ENCODE measurements at regions not wholly inside any gene's neighbourhood (a gene's known extent, or its start where the extent isn't known, plus 50 kb on each side); places are given as distances from the start of the nearest gene placed in this dataset.
"Not testable (repeated sequence)": the region's sequence is repeated elsewhere in the genome, so short reads cannot be mapped to it uniquely, and the experiment has no call there.

DNA sequence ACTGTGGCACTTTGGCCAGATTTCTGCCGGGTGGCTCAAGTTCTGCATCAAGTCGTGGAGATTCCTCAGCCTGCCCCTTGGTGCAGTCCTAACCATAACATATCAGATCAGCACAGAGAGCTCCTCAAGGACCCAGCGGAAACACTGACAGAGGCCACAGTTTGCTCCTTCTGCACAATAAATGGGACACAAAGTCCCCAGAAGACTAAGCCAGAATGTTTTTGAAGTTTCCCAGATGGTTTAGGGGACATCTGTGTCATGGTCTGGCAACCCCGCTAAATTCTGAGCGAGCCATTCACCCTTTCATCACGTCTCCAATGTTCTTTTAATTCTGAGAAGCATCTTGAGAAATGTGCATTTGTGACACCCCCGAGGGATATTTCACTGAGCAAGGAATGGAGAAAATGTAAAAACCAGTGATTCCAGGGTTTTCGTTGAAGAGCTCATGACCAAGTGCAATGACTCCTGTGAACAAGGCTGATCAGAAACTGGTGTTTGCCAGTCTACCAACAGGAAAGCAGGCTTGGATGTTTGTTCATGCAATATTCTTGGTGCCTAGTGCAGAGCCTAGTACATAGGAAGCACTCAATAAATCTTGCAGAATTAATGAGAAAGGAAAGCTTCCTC, 64.8 kb upstream of the LMCD1 start:
- TF ChIP-seq CTCF (IDR thresholded peaks at IDR 0.05; ENCODE audit: insufficient read depth, low read length, poor library complexity, severe bottlenecking): no peak
- no peak for DNase-seq (ENCODE audit: extremely low read depth, insufficient read length)

DNA sequence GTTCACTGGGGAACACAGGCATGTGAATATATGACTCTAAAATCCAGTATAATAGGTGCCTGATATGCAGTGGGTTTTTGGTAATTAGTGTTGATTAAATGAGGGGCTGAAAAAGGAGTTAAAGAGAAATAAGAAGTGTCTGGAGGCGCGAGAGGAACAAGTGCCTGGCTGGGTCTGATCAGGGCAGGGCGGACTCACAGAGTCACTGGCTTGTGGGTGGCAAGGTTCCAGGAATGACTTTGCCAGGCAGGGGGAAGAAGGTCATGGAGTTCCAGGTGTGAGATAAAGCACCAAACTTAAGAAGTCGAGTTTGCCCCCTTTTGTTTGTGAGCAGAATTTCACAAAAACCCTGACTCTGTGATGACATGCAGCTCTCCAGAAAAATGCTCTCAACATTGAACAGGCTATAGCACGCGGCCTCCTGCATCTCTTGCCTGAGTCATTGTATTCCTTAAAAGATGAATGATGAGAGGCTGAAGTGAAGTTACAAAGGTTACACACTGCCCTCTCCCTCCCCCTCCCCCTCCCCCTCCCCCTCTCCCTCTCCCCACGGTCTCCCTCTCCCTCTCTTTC, 63.0 kb upstream of the LMCD1 start:
- no peak for DNase-seq (ENCODE audit: extremely low read depth, insufficient read length)
- no peak for TF ChIP-seq CTCF (IDR thresholded peaks at IDR 0.05; ENCODE audit: insufficient read depth, low read length, poor library complexity, severe bottlenecking)
- no peaks in the 10 kb centered on the region for H3K36me3 ChIP-seq (ENCODE audit: control insufficient read depth, insufficient read depth, low read length)

More for the DNA sequence above, 64.8 kb upstream of the LMCD1 start:
- H3K4me3 ChIP-seq (replicated peaks; ENCODE audit: low read depth, low read length): no peak overlapping the region
- no peaks in the 10 kb centered on the region for H3K27me3 ChIP-seq (replicated peaks; ENCODE audit: control insufficient read depth, insufficient read depth, low read length)
- H3K36me3 ChIP-seq (ENCODE audit: control insufficient read depth, insufficient read depth, low read length): no peaks in the 10 kb centered on the region

GRCh38 chr3:8440142-8440541, 61.5 kb upstream of the LMCD1 start:
- H3K27me3 ChIP-seq (replicated peaks; ENCODE audit: control insufficient read depth, insufficient read depth, low read length); DNase-seq (ENCODE audit: extremely low read depth, insufficient read length); H3K4me3 ChIP-seq (replicated peaks; ENCODE audit: low read depth, low read length); H3K36me3 ChIP-seq (ENCODE audit: control insufficient read depth, insufficient read depth, low read length): not testable (repeated sequence)

More for the DNA sequence above, 63.0 kb upstream of the LMCD1 start:
- Histone ChIP-seq H3K4me3 (replicated peaks; ENCODE audit: low read depth, low read length) (no peak overlapping the region), H3K27me3 (replicated peaks; ENCODE audit: control insufficient read depth, insufficient read depth, low read length) (0 out of 2 replicates have a peak, but pooled peaks cover 2% of the 10 kb centered on the region)

- TF ChIP-seq CTCF (IDR thresholded peaks at IDR 0.05; ENCODE audit: insufficient read depth, low read length, poor library complexity, severe bottlenecking): peak; percentile 62
- no peak overlapping the region for H3K4me3 ChIP-seq (replicated peaks; ENCODE audit: low read depth, low read length)
- 0 out of 2 replicates have a peak, but pooled peaks cover 2% of the 10 kb centered on the region for H3K27me3 ChIP-seq (replicated peaks; ENCODE audit: control insufficient read depth, insufficient read depth, low read length)
- H3K36me3 ChIP-seq (ENCODE audit: control insufficient read depth, insufficient read depth, low read length): no peaks in the 10 kb centered on the region
- no peak for DNase-seq (ENCODE audit: extremely low read depth, insufficient read length)
Observed at GRCh38 chr3:8441969-8442559, 59.6 kb upstream of the LMCD1 start.

GRCh38 chr3:8442993-8443650, 58.5 kb upstream of the LMCD1 start:
- no peak for DNase-seq (ENCODE audit: extremely low read depth, insufficient read length)
- no peak for TF ChIP-seq CTCF (IDR thresholded peaks at IDR 0.05; ENCODE audit: insufficient read depth, low read length, poor library complexity, severe bottlenecking)

More at GRCh38 chr3:8442993-8443650, 58.5 kb upstream of the LMCD1 start:
- Histone ChIP-seq H3K27me3 (replicated peaks; ENCODE audit: control insufficient read depth, insufficient read depth, low read length) (0 out of 2 replicates have a peak, but pooled peaks cover 2% of the 10 kb centered on the region), H3K4me3 (replicated peaks; ENCODE audit: low read depth, low read length) (no peak overlapping the region), H3K36me3 (ENCODE audit: control insufficient read depth, insufficient read depth, low read length) (no peaks in the 10 kb centered on the region)
